Fibroblast of villous mesenchyme (primary cell): ENCODE measurements at regions not wholly inside any gene's neighbourhood (a gene's known extent, or its start where the extent isn't known, plus 50 kb on each side); places are given as distances from the start of the nearest gene placed in this dataset.

Experiments used
- DNase-seq: peaks from one replicate; pipeline ENCODE4 v3.0.0-alpha.2; 2010; ENCODE audit warnings: low read depth
- H3K4me3 ChIP-seq: 2 replicates; pipeline ENCODE4 v1.5.1; 2011; ENCODE audit warnings: low read depth, mild to moderate bottlenecking, low read length
- TF ChIP-seq, protein P1 (sequence below): IDR thresholded peaks from 2 replicates; pipeline ENCODE4 v1.5.1; 2012; ENCODE audit warnings: low read depth, mild to moderate bottlenecking, low read length; ENCODE audit not compliant: insufficient read depth

DNA sequence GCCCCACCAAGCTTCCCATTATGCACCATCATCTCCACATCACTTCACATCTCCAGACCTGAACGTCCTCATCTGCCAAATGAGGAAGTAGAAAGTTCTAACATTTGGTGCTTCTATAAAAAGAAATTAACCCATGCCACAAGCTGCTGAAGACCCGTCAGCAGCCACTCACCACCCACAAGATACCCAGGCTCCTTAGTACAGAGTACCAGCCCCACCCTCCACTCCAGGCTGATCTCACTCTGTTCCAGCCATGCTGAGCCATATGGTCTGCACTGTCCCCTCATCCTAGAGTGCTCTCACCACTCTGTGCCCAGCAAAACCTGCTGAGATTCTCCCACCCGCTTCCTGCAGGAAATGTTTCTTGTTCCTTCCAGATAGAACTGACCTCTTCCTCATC lies 240.8 kb upstream of the PPARGC1A start:
- DNase-seq, result no peak
- no peak overlapping the region for H3K4me3 ChIP-seq
- TF ChIP-seq, protein P1, sequence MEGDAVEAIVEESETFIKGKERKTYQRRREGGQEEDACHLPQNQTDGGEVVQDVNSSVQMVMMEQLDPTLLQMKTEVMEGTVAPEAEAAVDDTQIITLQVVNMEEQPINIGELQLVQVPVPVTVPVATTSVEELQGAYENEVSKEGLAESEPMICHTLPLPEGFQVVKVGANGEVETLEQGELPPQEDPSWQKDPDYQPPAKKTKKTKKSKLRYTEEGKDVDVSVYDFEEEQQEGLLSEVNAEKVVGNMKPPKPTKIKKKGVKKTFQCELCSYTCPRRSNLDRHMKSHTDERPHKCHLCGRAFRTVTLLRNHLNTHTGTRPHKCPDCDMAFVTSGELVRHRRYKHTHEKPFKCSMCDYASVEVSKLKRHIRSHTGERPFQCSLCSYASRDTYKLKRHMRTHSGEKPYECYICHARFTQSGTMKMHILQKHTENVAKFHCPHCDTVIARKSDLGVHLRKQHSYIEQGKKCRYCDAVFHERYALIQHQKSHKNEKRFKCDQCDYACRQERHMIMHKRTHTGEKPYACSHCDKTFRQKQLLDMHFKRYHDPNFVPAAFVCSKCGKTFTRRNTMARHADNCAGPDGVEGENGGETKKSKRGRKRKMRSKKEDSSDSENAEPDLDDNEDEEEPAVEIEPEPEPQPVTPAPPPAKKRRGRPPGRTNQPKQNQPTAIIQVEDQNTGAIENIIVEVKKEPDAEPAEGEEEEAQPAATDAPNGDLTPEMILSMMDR, result no peak

DNA sequence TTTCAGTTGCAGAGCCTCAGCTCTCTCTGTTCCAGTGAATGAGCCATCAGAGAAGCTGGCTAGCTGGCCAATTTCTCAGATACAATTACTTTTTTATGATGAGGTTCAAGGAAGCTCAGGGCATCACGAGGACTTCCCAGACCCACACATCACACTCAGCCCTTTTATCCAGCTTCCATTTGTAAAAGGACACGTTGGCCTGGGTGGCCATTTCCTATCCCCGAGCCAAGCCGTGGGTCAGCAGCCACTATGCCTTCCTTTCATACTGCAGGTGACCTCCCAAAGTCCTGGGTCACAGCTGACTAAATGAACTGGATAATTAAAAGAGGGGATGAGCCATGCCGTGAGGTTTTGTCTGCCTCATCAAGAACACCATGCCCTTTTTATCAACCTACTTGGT lies 236.9 kb upstream of the PPARGC1A start:
- TF ChIP-seq, protein P1, result no peak
- no peak for DNase-seq
- H3K4me3 ChIP-seq, result no peak overlapping the region

DNA sequence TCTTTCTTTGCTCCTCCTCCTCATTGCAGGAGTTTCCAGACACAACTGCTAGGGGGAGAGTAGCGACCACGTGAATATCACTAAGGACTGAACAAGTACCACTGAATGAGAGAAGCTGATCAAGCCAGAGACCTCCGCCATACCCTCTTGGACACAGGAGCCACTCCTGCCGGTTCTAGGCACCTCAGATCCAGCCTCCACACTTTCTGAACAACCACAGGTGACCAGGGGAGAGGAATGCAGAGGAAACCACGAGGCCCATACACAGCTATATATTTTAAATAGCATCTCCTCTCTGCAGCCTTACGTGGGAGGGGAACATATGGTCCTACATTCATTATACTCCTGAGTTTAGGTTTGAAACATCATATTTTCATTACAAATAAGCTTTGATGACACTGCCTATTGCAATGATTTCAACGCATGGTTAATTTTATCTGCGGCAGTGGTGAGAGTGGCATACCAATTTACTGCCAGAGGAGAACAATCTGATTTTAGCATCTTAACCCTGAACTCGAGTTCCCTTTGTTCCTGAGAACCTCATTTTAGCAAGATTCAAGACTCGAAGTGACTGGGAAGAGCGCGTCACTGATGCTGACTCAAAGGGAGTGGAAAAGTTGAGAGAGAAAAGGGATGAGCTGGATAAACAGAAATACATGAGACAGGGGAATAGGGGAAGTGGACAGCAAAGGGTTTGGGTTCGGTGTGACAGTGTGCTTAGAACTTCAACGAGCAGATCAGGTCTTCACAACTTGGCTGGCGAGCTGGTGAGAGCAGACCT lies 231.7 kb upstream of the PPARGC1A start:
- no peak for DNase-seq
- TF ChIP-seq, protein P1, result no peak
- no peak overlapping the region for H3K4me3 ChIP-seq

DNA sequence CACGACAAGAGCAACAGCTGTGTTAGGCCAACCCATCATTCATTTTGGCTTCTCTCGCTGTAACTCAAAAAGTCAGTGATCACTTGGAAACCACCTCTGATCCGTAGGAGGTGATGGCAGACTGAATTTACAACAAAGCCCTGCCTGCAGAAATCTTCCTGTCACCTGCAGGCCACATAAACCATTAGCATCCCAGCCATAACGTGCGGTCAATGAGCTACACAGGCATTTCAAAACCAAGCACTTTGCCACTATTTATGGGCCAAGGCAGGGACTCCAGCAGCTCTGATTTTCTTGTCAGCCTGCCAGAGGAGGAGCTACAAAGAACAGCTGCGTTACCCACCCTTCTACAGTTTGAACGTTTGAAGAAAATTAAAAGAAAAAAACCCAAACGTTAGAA lies 228.1 kb upstream of the PPARGC1A start:
- no peak overlapping the region for H3K4me3 ChIP-seq
- no peak for DNase-seq
- TF ChIP-seq, protein P1, result no peak

DNA sequence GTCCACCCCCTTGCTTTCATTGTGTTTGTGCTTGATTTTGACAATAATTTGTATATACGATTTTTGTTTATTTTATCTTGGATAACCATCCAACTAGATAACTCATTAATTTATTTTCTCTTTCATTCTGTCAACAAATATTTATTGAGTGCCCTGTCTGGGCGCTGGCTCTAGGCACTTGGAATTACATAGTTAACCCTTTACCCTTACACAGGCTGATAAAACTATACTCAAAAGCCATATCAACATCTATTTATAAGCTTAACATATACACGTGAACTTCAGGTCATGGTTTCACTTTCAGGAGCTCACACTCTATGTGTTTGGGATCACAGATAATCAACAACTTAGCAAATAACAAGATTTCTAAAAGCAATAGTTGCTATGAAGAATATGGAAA lies 226.3 kb upstream of the PPARGC1A start:
- no peak overlapping the region for H3K4me3 ChIP-seq
- TF ChIP-seq, protein P1, result no peak
- no peak for DNase-seq

DNA sequence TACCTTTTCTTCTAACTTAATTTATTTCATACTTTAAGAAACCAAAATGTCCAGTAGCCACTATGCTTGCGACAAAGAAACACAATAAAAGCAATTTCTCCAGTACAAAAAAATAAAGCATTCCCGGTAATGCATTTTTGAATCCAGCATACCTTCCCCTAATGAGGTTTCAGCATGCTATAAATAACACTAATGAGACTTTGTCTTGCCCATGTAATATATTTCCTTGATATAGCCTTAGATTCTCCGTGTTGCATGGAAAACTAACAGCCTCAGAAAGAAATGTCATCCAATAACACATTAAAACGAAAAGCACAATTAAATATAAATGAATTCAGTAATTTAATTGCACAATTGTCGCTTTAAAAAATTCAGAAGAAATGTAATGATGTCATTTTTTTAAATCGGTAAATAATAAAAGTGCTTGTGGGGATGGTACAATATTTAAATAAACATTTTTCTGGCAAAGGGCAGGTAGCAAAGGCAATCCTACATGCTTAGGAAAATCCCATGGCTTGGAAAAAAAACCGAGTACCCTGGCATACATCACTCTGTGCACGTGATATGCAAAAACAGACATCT lies 225.2 kb upstream of the PPARGC1A start:
- DNase-seq, result no peak
- TF ChIP-seq, protein P1, result no peak
- H3K4me3 ChIP-seq, result no peak overlapping the region
